Left colon (tissue), 2 donors: ENCODE measurements at regions not wholly inside any gene's neighbourhood (a gene's known extent, or its start where the extent isn't known, plus 50 kb on each side); places are given as distances from the start of the nearest gene placed in this dataset.

Source experiments
- ATAC-seq: fragments of 200-7000 bp; cut with Tn5 transposase; one replicate; pipeline ENCODE4 v1.9.1; 2020; ENCODE audit warnings: mild to moderate bottlenecking, moderate library complexity
- DNase-seq, 2 donors: peaks; one replicate each; pipeline ENCODE4 v3.0.0-alpha.2; 2020
- intact Hi-C, 2 donors: fragments of 100-400 bp; cut with DNase I in 1 of 2; cut with micrococcal nuclease in 1 of 2; formaldehyde crosslinking; loops; one replicate each; pipeline versions ENCODE4 v1.11.2 to v1.14.0; 2022; cut with DNase I, micrococcal nuclease
- donor health status: DM: no; HTN: no; CAD: no.
- donor health status: DM: yes; HTN: yes; CAD: no.

- ATAC-seq: no peak
- intact Hi-C loops: no loop called here
- DNase-seq: no peak
Measured at GRCh38 chr3:106376016-106376570, 507.3 kb upstream of the CBLB start.

GRCh38 chr3:106379251-106379750, 510.5 kb upstream of the CBLB start:
- ATAC-seq: no peak
- intact Hi-C loops: no loop called here
- no peak for DNase-seq

GRCh38 chr3:106380232-106380631, 511.4 kb upstream of the CBLB start:
- intact Hi-C loops: no loop called here
- no peak for ATAC-seq
- DNase-seq: no peak

- DNase-seq: no peak
- intact Hi-C loops: no loop called here
- peak; percentile 26 for ATAC-seq
Measured at GRCh38 chr3:106381286-106381938, 512.6 kb upstream of the CBLB start.

GRCh38 chr3:106381939-106382335, 513.1 kb upstream of the CBLB start:
- ATAC-seq (no peak), DNase-seq (no peak)
- intact Hi-C loops: no loop called here

- no peak for ATAC-seq
- intact Hi-C loops: no loop called here
- DNase-seq: no peak
Measured at GRCh38 chr3:106386050-106386449, 517.2 kb upstream of the CBLB start.

- DNase-seq (no peak), ATAC-seq (no peak)
- intact Hi-C loops: no loop called here
Measured at GRCh38 chr3:106392915-106393314, 524.1 kb upstream of the CBLB start.

GRCh38 chr3:106397006-106397405, 528.2 kb upstream of the CBLB start:
- DNase-seq (no peak), ATAC-seq (no peak)
- intact Hi-C loops: no loop called here

GRCh38 chr3:106398891-106399600, 530.2 kb upstream of the CBLB start:
- ATAC-seq (no peak), DNase-seq (no peak)
- intact Hi-C loops: no loop called here

GRCh38 chr3:106399761-106400160, 530.9 kb upstream of the CBLB start:
- ATAC-seq (no peak), DNase-seq (no peak)
- intact Hi-C loops: no loop called here

- intact Hi-C loops: no loop called here
- no peak for DNase-seq
Measured at GRCh38 chr3:106401666-106402490, 533.1 kb upstream of the CBLB start.

GRCh38 chr3:106403371-106404145, 534.7 kb upstream of the CBLB start:
- ATAC-seq (no peak), DNase-seq (no peak)
- intact Hi-C loops: no loop called here

More at GRCh38 chr3:106401666-106402490, 533.1 kb upstream of the CBLB start:
- ATAC-seq: no peak

- DNase-seq (no peak), ATAC-seq (no peak)
- intact Hi-C loops: no loop called here
Measured at GRCh38 chr3:106413683-106414082, 544.9 kb upstream of the CBLB start.

- no peak for DNase-seq
- intact Hi-C loops: no loop called here
Measured at GRCh38 chr3:106420628-106421027, 551.8 kb upstream of the CBLB start.

GRCh38 chr3:106421426-106421825, 552.6 kb upstream of the CBLB start:
- DNase-seq: no peak

More at GRCh38 chr3:106420628-106421027, 551.8 kb upstream of the CBLB start:
- no peak for ATAC-seq

GRCh38 chr3:106421909-106422308, 553.1 kb upstream of the CBLB start:
- no peak for ATAC-seq
- DNase-seq: no peak
- intact Hi-C loops: no loop called here

More at GRCh38 chr3:106421426-106421825, 552.6 kb upstream of the CBLB start:
- no peak for ATAC-seq
- intact Hi-C loops: no loop called here

- ATAC-seq (no peak), DNase-seq (no peak)
- intact Hi-C loops: no loop called here
Measured at GRCh38 chr3:106423321-106424225, 554.8 kb upstream of the CBLB start.

GRCh38 chr3:106425026-106425425, 556.2 kb upstream of the CBLB start:
- DNase-seq: no peak
- ATAC-seq: no peak
- intact Hi-C loops: no loop called here
